ENCODE measurements at regions not wholly inside any gene's neighbourhood (a gene's known extent, or its start where the extent isn't known, plus 50 kb on each side); places are given as distances from the start of the nearest gene placed in this dataset.

- Histone ChIP-seq H2AFZ (ENCODE audit: low read length, unreplicated experiment) (no peak overlapping the region), H3K36me3 (ENCODE audit: insufficient read depth, low read length) (no peaks in the 10 kb centered on the region), H3K27ac (ENCODE audit: low read depth, low read length) (no peak overlapping the region), H3K27me3 (ENCODE audit: insufficient read depth, low read length) (peaks cover 63% of the 10 kb centered on the region), H3K79me2 (ENCODE audit: control insufficient read depth, insufficient read depth, low read length, unreplicated experiment) (no peaks in the 10 kb centered on the region), H3K4me3 (ENCODE audit: low read depth, low read length) (no peak overlapping the region), H3K4me1 (ENCODE audit: control insufficient read depth, insufficient read depth, low read length, unreplicated experiment) (no peaks in the 10 kb centered on the region)
Observed at GRCh38 chr5:135644816-135645215, 66.0 kb upstream of the CXCL14 start.

- H2AFZ ChIP-seq (ENCODE audit: low read length, unreplicated experiment), result no peak overlapping the region
- peaks cover 70% of the 10 kb centered on the region for H3K27me3 ChIP-seq (ENCODE audit: insufficient read depth, low read length)
- H3K27ac ChIP-seq (ENCODE audit: low read depth, low read length), result no peak overlapping the region
- no peaks in the 10 kb centered on the region for H3K79me2 ChIP-seq (ENCODE audit: control insufficient read depth, insufficient read depth, low read length, unreplicated experiment)
- no peak overlapping the region for H3K4me3 ChIP-seq (ENCODE audit: low read depth, low read length)
- no peaks in the 10 kb centered on the region for H3K4me1 ChIP-seq (ENCODE audit: control insufficient read depth, insufficient read depth, low read length, unreplicated experiment)
- no peaks in the 10 kb centered on the region for H3K36me3 ChIP-seq (ENCODE audit: insufficient read depth, low read length)
Observed at GRCh38 chr5:135643881-135644766, 65.3 kb upstream of the CXCL14 start.

GRCh38 chr5:135642934-135643333 lies 64.1 kb upstream of the CXCL14 start:
- Histone ChIP-seq H3K79me2 (ENCODE audit: control insufficient read depth, insufficient read depth, low read length, unreplicated experiment) (no peaks in the 10 kb centered on the region), H3K36me3 (ENCODE audit: insufficient read depth, low read length) (no peaks in the 10 kb centered on the region), H3K4me1 (ENCODE audit: control insufficient read depth, insufficient read depth, low read length, unreplicated experiment) (no peaks in the 10 kb centered on the region), H2AFZ (ENCODE audit: low read length, unreplicated experiment) (no peak overlapping the region), H3K27ac (ENCODE audit: low read depth, low read length) (no peak overlapping the region), H3K4me3 (ENCODE audit: low read depth, low read length) (no peak overlapping the region), H3K27me3 (ENCODE audit: insufficient read depth, low read length) (peaks cover 82% of the 10 kb centered on the region)

GRCh38 chr5:135642488-135642870 lies 63.7 kb upstream of the CXCL14 start:
- peaks cover 87% of the 10 kb centered on the region for H3K27me3 ChIP-seq (ENCODE audit: insufficient read depth, low read length)
- no peaks in the 10 kb centered on the region for H3K36me3 ChIP-seq (ENCODE audit: insufficient read depth, low read length)
- H3K4me3 ChIP-seq (ENCODE audit: low read depth, low read length), result no peak overlapping the region
- no peaks in the 10 kb centered on the region for H3K4me1 ChIP-seq (ENCODE audit: control insufficient read depth, insufficient read depth, low read length, unreplicated experiment)
- H3K27ac ChIP-seq (ENCODE audit: low read depth, low read length), result no peak overlapping the region
- no peak overlapping the region for H2AFZ ChIP-seq (ENCODE audit: low read length, unreplicated experiment)
- H3K79me2 ChIP-seq (ENCODE audit: control insufficient read depth, insufficient read depth, low read length, unreplicated experiment), result no peaks in the 10 kb centered on the region

GRCh38 chr5:135641734-135642487 lies 63.1 kb upstream of the CXCL14 start:
- H2AFZ ChIP-seq (ENCODE audit: low read length, unreplicated experiment), result no peak overlapping the region
- peaks cover 92% of the 10 kb centered on the region for H3K27me3 ChIP-seq (ENCODE audit: insufficient read depth, low read length)
- no peak overlapping the region for H3K27ac ChIP-seq (ENCODE audit: low read depth, low read length)
- no peaks in the 10 kb centered on the region for H3K79me2 ChIP-seq (ENCODE audit: control insufficient read depth, insufficient read depth, low read length, unreplicated experiment)
- H3K36me3 ChIP-seq (ENCODE audit: insufficient read depth, low read length), result no peaks in the 10 kb centered on the region
- H3K4me3 ChIP-seq (ENCODE audit: low read depth, low read length), result no peak overlapping the region
- no peaks in the 10 kb centered on the region for H3K4me1 ChIP-seq (ENCODE audit: control insufficient read depth, insufficient read depth, low read length, unreplicated experiment)

- Histone ChIP-seq H3K4me1 (ENCODE audit: control insufficient read depth, insufficient read depth, low read length, unreplicated experiment) (no peaks in the 10 kb centered on the region), H3K4me3 (ENCODE audit: low read depth, low read length) (no peak overlapping the region), H3K79me2 (ENCODE audit: control insufficient read depth, insufficient read depth, low read length, unreplicated experiment) (no peaks in the 10 kb centered on the region), H3K36me3 (ENCODE audit: insufficient read depth, low read length) (no peaks in the 10 kb centered on the region), H2AFZ (ENCODE audit: low read length, unreplicated experiment) (no peak overlapping the region), H3K27ac (ENCODE audit: low read depth, low read length) (no peak overlapping the region), H3K27me3 (ENCODE audit: insufficient read depth, low read length) (peaks cover 98% of the 10 kb centered on the region)
Observed at GRCh38 chr5:135641319-135641718, 62.5 kb upstream of the CXCL14 start.

GRCh38 chr5:135635451-135635850 lies 56.7 kb upstream of the CXCL14 start:
- Histone ChIP-seq H2AFZ (ENCODE audit: low read length, unreplicated experiment) (no peak overlapping the region), H3K36me3 (ENCODE audit: insufficient read depth, low read length) (no peaks in the 10 kb centered on the region), H3K27me3 (ENCODE audit: insufficient read depth, low read length) (peaks cover 78% of the 10 kb centered on the region), H3K27ac (ENCODE audit: low read depth, low read length) (no peak overlapping the region), H3K4me1 (ENCODE audit: control insufficient read depth, insufficient read depth, low read length, unreplicated experiment) (no peaks in the 10 kb centered on the region), H3K79me2 (ENCODE audit: control insufficient read depth, insufficient read depth, low read length, unreplicated experiment) (no peaks in the 10 kb centered on the region), H3K4me3 (ENCODE audit: low read depth, low read length) (no peak overlapping the region)

- peaks cover 72% of the 10 kb centered on the region for H3K27me3 ChIP-seq (ENCODE audit: insufficient read depth, low read length)
- no peak overlapping the region for H3K27ac ChIP-seq (ENCODE audit: low read depth, low read length)
- no peaks in the 10 kb centered on the region for H3K36me3 ChIP-seq (ENCODE audit: insufficient read depth, low read length)
- H3K4me3 ChIP-seq (ENCODE audit: low read depth, low read length), result no peak overlapping the region
- no peak overlapping the region for H2AFZ ChIP-seq (ENCODE audit: low read length, unreplicated experiment)
- H3K79me2 ChIP-seq (ENCODE audit: control insufficient read depth, insufficient read depth, low read length, unreplicated experiment), result no peaks in the 10 kb centered on the region
- H3K4me1 ChIP-seq (ENCODE audit: control insufficient read depth, insufficient read depth, low read length, unreplicated experiment), result no peaks in the 10 kb centered on the region
Observed at GRCh38 chr5:135632798-135633197, 54.0 kb upstream of the CXCL14 start.

GRCh38 chr5:135631391-135631790 lies 52.6 kb upstream of the CXCL14 start:
- Histone ChIP-seq H3K4me1 (ENCODE audit: control insufficient read depth, insufficient read depth, low read length, unreplicated experiment) (no peaks in the 10 kb centered on the region), H3K27me3 (ENCODE audit: insufficient read depth, low read length) (peaks cover 68% of the 10 kb centered on the region), H3K79me2 (ENCODE audit: control insufficient read depth, insufficient read depth, low read length, unreplicated experiment) (no peaks in the 10 kb centered on the region), H3K4me3 (ENCODE audit: low read depth, low read length) (no peak overlapping the region), H3K27ac (ENCODE audit: low read depth, low read length) (no peak overlapping the region), H3K36me3 (ENCODE audit: insufficient read depth, low read length) (no peaks in the 10 kb centered on the region), H2AFZ (ENCODE audit: low read length, unreplicated experiment) (no peak overlapping the region)

- Histone ChIP-seq H3K79me2 (ENCODE audit: control insufficient read depth, insufficient read depth, low read length, unreplicated experiment) (no peaks in the 10 kb centered on the region), H3K36me3 (ENCODE audit: insufficient read depth, low read length) (no peaks in the 10 kb centered on the region), H3K27me3 (ENCODE audit: insufficient read depth, low read length) (peaks cover 64% of the 10 kb centered on the region), H3K4me1 (ENCODE audit: control insufficient read depth, insufficient read depth, low read length, unreplicated experiment) (no peaks in the 10 kb centered on the region), H3K4me3 (ENCODE audit: low read depth, low read length) (no peak overlapping the region), H2AFZ (ENCODE audit: low read length, unreplicated experiment) (no peak overlapping the region), H3K27ac (ENCODE audit: low read depth, low read length) (no peak overlapping the region)
Observed at GRCh38 chr5:135629666-135630065, 50.9 kb upstream of the CXCL14 start.

Data from ACC112 (cell line).